ENCODE measurements at regions not wholly inside any gene's neighbourhood (a gene's known extent, or its start where the extent isn't known, plus 50 kb on each side); places are given as distances from the start of the nearest gene placed in this dataset.
A peak's percentile ranks its signal among the peaks of the same experiment; 100 is the strongest.

GRCh38 chr6:142592876-142593275 lies 291.1 kb downstream of the ADGRG6 start (continued):
- TF ChIP-seq ZNF462 (CRISPR knock-in tag; IDR thresholded peaks at IDR 0.05) (no peak), ZNF114 (CRISPR knock-in tag; IDR thresholded peaks at IDR 0.05) (no peak)
- TF ChIP-seq, protein P1, sequence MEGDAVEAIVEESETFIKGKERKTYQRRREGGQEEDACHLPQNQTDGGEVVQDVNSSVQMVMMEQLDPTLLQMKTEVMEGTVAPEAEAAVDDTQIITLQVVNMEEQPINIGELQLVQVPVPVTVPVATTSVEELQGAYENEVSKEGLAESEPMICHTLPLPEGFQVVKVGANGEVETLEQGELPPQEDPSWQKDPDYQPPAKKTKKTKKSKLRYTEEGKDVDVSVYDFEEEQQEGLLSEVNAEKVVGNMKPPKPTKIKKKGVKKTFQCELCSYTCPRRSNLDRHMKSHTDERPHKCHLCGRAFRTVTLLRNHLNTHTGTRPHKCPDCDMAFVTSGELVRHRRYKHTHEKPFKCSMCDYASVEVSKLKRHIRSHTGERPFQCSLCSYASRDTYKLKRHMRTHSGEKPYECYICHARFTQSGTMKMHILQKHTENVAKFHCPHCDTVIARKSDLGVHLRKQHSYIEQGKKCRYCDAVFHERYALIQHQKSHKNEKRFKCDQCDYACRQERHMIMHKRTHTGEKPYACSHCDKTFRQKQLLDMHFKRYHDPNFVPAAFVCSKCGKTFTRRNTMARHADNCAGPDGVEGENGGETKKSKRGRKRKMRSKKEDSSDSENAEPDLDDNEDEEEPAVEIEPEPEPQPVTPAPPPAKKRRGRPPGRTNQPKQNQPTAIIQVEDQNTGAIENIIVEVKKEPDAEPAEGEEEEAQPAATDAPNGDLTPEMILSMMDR (conservative IDR thresholded peaks at IDR 0.05; ENCODE audit: low read depth in 2 of 2) = no peak

GRCh38 chr6:142597836-142598235 lies 296.0 kb downstream of the ADGRG6 start:
- H3K27me3 Mint-ChIP-seq (ENCODE audit: insufficient read depth, low read depth, poor library complexity) = no peaks in the 10 kb centered on the region
- Histone ChIP-seq H3K36me3 (ENCODE audit: insufficient read depth) (no peaks in the 10 kb centered on the region), H3F3A (replicated peaks; ENCODE audit: low read depth) (no peaks in the 10 kb centered on the region), H4K20me1 (replicated peaks; ENCODE audit: insufficient read depth) (no peaks in the 10 kb centered on the region), H3K4me2 (no peak overlapping the region), H3K4me1 (ENCODE audit: insufficient read depth) (peaks cover 19% of the 10 kb centered on the region), H3K27ac (ENCODE audit: low read depth) (no peak overlapping the region), H3K27me3 (ENCODE audit: insufficient read depth) (no peaks in the 10 kb centered on the region), H3K4me3 (no peak overlapping the region), H3K79me2 (replicated peaks; ENCODE audit: insufficient read depth) (no peaks in the 10 kb centered on the region), H2AFZ (peak overlapping the region; percentile 94), H3K9me2 (ENCODE audit: insufficient read depth) (0 out of 2 replicates have a peak, but pooled peaks cover 3% of the 10 kb centered on the region)
- H3K27ac Mint-ChIP-seq = no peak overlapping the region
- DNase-seq (ENCODE audit: low spot score) (no peak), ATAC-seq (no peak)
- no peak overlapping the region for H3K4me3 Mint-ChIP-seq
- no peaks in the 10 kb centered on the region for H3K36me3 Mint-ChIP-seq (ENCODE audit: low read depth)
- no peak for TF ChIP-seq EZH2phosphoT487 (IDR thresholded peaks at IDR 0.05; ENCODE audit: unreplicated experiment)
- TF ChIP-seq, protein P2, sequence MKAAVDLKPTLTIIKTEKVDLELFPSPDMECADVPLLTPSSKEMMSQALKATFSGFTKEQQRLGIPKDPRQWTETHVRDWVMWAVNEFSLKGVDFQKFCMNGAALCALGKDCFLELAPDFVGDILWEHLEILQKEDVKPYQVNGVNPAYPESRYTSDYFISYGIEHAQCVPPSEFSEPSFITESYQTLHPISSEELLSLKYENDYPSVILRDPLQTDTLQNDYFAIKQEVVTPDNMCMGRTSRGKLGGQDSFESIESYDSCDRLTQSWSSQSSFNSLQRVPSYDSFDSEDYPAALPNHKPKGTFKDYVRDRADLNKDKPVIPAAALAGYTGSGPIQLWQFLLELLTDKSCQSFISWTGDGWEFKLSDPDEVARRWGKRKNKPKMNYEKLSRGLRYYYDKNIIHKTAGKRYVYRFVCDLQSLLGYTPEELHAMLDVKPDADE (IDR thresholded peaks at IDR 0.05) = no peak
- H3K9me3 Mint-ChIP-seq = peaks cover 5% of the 10 kb centered on the region; the same call in 1 of the 3 replicates
- H3K4me1 Mint-ChIP-seq = peaks cover 24% of the 10 kb centered on the region
